ENCODE measurements at regions not wholly inside any gene's neighbourhood (a gene's known extent, or its start where the extent isn't known, plus 50 kb on each side); places are given as distances from the start of the nearest gene placed in this dataset.

- WGBS, 2 experiments (ENCODE audit: extremely low coverage in 2 of 2, insufficient read length in 1 of 2): no CpG with 5 or more reads among the region's 3 CpGs
- Histone ChIP-seq H3K23ac (ENCODE audit: low read depth, low read length) (no peak overlapping the region), H2BK15ac (ENCODE audit: low read depth, low read length) (no peak overlapping the region), H4K8ac (ENCODE audit: low read depth in 2 of 2, low read length in 2 of 2) (no peak overlapping the region), H3K79me1 (ENCODE audit: low read depth in 1 of 2, low read length in 2 of 2) (no peaks in the 10 kb centered on the region), H3K4me1 (ENCODE audit: control insufficient read depth, insufficient read depth, low read length) (no peaks in the 10 kb centered on the region), H2AFZ (replicated peaks; ENCODE audit: low read length, poor library complexity) (no peak overlapping the region), H2BK120ac (ENCODE audit: low read depth, low read length) (no peak overlapping the region), H4K91ac (ENCODE audit: insufficient read depth, low read depth, low read length) (no peak overlapping the region), H3K27me3 (ENCODE audit: control insufficient read depth, insufficient read depth, low read length) (no peaks in the 10 kb centered on the region), H4K5ac (ENCODE audit: low read depth, low read length) (no peak overlapping the region), H2AK5ac (ENCODE audit: low read depth, low read length) (no peak overlapping the region), H3K56ac (ENCODE audit: extremely low read depth, insufficient read depth, low read length) (no peak overlapping the region), H4K20me1 (ENCODE audit: insufficient read depth, low read length) (no peaks in the 10 kb centered on the region), H3K4me3 (ENCODE audit: insufficient read depth, low read depth, low read length) (no peak overlapping the region), H3K14ac (replicated peaks; ENCODE audit: low read depth, low read length) (no peak overlapping the region), H3K27ac (ENCODE audit: insufficient read depth, low read length) (no peak overlapping the region), H2AK9ac (replicated peaks; ENCODE audit: low read depth, low read length, poor library complexity) (no peak overlapping the region), H2BK5ac (ENCODE audit: low read depth, low read length, poor library complexity, severe bottlenecking) (no peak overlapping the region), H3K18ac (ENCODE audit: low read depth, low read length) (no peak overlapping the region), H2BK20ac (ENCODE audit: low read depth, low read length) (no peak overlapping the region), H3K9me1 (ENCODE audit: insufficient read depth, low read length) (no peaks in the 10 kb centered on the region), H3K36me3 (ENCODE audit: control insufficient read depth, insufficient read depth, low read length) (no peaks in the 10 kb centered on the region), H3K4me2 (ENCODE audit: low read depth, low read length) (no peak overlapping the region), H3K9me3 (ENCODE audit: control insufficient read depth, insufficient read depth, low read length) (peaks cover 2% of the 10 kb centered on the region), H3K9ac (ENCODE audit: low read depth, low read length) (no peak overlapping the region), H3K4ac (ENCODE audit: low read depth, low read length) (no peak overlapping the region)
- no peak for ATAC-seq (ENCODE audit: low read depth)
- TF ChIP-seq MXI1 (IDR thresholded peaks at IDR 0.05; ENCODE audit: borderline replicate concordance, low read depth, low read length) (no peak), RFX5 (IDR thresholded peaks at IDR 0.05; ENCODE audit: low read depth, low read length) (no peak), MAFK (IDR thresholded peaks at IDR 0.05; ENCODE audit: low read depth, low read length) (no peak), MAZ (IDR thresholded peaks at IDR 0.05; ENCODE audit: borderline replicate concordance, low read depth, low read length) (no peak), NFE2L2 (IDR thresholded peaks at IDR 0.05; ENCODE audit: low read depth, low read length) (no peak), CHD1 (IDR thresholded peaks at IDR 0.05; ENCODE audit: low read depth, low read length) (no peak), BHLHE40 (IDR thresholded peaks at IDR 0.05; ENCODE audit: low read depth, low read length) (no peak), POLR2A (IDR thresholded peaks at IDR 0.05; ENCODE audit: low read depth, low read length) (no peak), USF2 (IDR thresholded peaks at IDR 0.05; ENCODE audit: low read depth, low read length) (no peak), SMC3 (IDR thresholded peaks at IDR 0.05; ENCODE audit: low read depth, low read length) (no peak), RAD21 (IDR thresholded peaks at IDR 0.05; ENCODE audit: low read length) (no peak)
- TF ChIP-seq, protein P1, sequence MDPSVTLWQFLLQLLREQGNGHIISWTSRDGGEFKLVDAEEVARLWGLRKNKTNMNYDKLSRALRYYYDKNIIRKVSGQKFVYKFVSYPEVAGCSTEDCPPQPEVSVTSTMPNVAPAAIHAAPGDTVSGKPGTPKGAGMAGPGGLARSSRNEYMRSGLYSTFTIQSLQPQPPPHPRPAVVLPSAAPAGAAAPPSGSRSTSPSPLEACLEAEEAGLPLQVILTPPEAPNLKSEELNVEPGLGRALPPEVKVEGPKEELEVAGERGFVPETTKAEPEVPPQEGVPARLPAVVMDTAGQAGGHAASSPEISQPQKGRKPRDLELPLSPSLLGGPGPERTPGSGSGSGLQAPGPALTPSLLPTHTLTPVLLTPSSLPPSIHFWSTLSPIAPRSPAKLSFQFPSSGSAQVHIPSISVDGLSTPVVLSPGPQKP (IDR thresholded peaks at IDR 0.05; ENCODE audit: borderline replicate concordance, low read depth, low read length): no peak
- in situ Hi-C loops (cut with MboI; ENCODE audit: low sequenced_read_pairs): no loop called here
- intact Hi-C loops (cut with micrococcal nuclease): no loop called here
- ChIA-PET POLR2A (ENCODE audit: unreplicated experiment) (no interaction called here), CTCF (no interaction called here)
- dilution Hi-C loops (cut with HindIII; ENCODE audit: low sequenced_read_pairs, unreplicated experiment): no loop called here
- no peak for DNase-seq
- BruUV-seq (replicated peaks): no TSS peak
Measured at GRCh38 chr10:109587366-109587765, 335.9 kb downstream of the XPNPEP1 start.

All from IMR-90 (cell line).